HCT116 (cell line): ENCODE measurements at regions not wholly inside any gene's neighbourhood (a gene's known extent, or its start where the extent isn't known, plus 50 kb on each side); places are given as distances from the start of the nearest gene placed in this dataset.
"Not testable (repeated sequence)": the region's sequence is repeated elsewhere in the genome, so short reads cannot be mapped to it uniquely, and the experiment has no call there.

ENCODE experiments used
- ATAC-seq: fragments of 200-7000 bp; cut with Tn5 transposase; 2 replicates; pipeline ENCODE4 v1.9.1; 2020; ENCODE audit warnings: mild to moderate bottlenecking, moderate library complexity
- BruUV-seq: library from RNA; stranded (reverse); fragments of 400-500 nt; replicated peaks from 2 replicates; lab custom pipeline; 2021; lab: Mats Ljungman, UMichigan
- CTCF ChIA-PET: fragments of 300-600 bp; sonication (Branson Sonifier 250); formaldehyde crosslinking; loops from one replicate; lab custom pipeline; 2021; ENCODE audit warnings: antibody characterized with exemption; lab: Charles Lee
- POLR2A ChIA-PET: fragments of 300-600, 350-600 bp; sonication (Branson Sonifier 250); formaldehyde crosslinking; loops from one replicate; lab custom pipeline; 2021; ENCODE audit warnings: antibody characterized with exemption; lab: Charles Lee
- RAD21 ChIA-PET, 2 experiments: fragments of 300-600 bp; sonication (Branson Sonifier 250); formaldehyde crosslinking; loops; one replicate each; lab custom pipeline; 2023; ENCODE audit warnings: low total read pairs in 2 of 2; ENCODE audit not compliant: uncharacterized antibody in 2 of 2, unreplicated experiment in 2 of 2, low non-redundant PET in 1 of 2; lab: Charles Lee
- DNase-seq: peaks from one replicate; pipeline ENCODE4 v3.0.0-alpha.2; 2010; ENCODE audit warnings: low read depth, low spot score
- H2AFZ ChIP-seq: fragments of 200-600 bp; shearing (Covaris generic), sonication (generic); 2 replicates; pipeline ENCODE4 v1.6.1; 2017; ENCODE audit warnings: low read depth, mixed run types, mixed read lengths, antibody characterized with exemption, low read length; ENCODE audit not compliant: poor library complexity, severe bottlenecking
- H3K27ac ChIP-seq: 2 replicates; pipeline ENCODE4 v1.5.1; 2012; ENCODE audit warnings: low read depth, low read length
- H3K27me3 ChIP-seq: fragments of 200-600 bp; sonication (generic); 2 replicates; pipeline ENCODE4 v1.6.1; 2016; ENCODE audit warnings: mixed run types, low read length, mixed read lengths; ENCODE audit not compliant: insufficient read depth
- H3K36me3 ChIP-seq, 2 experiments: fragments of 200-500 bp in 1 of 2; fragments of 200-600 bp in 1 of 2; sonication (Bioruptor generic) in 1 of 2; sonication (generic) in 1 of 2; 2 replicates each; pipeline versions ENCODE4 v1.5.1 to v1.6.1; 2014 to 2016; ENCODE audit warnings: low read length in 2 of 2, inconsistent platforms in 1 of 2, mixed read lengths in 1 of 2, mixed run types in 1 of 2; ENCODE audit not compliant: insufficient read depth in 2 of 2, control insufficient read depth in 1 of 2
- H3K4me1 ChIP-seq, 2 experiments: fragments of 200-600 bp in 1 of 2; sonication (generic) in 1 of 2; 2 replicates each; pipeline versions ENCODE4 v1.5.1 to v1.6.1; 2012 to 2017; ENCODE audit warnings: low read length in 2 of 2, inconsistent platforms in 1 of 2, mild to moderate bottlenecking in 1 of 2, mixed read lengths in 1 of 2, mixed run types in 1 of 2, moderate library complexity in 1 of 2; ENCODE audit not compliant: insufficient read depth in 2 of 2, control insufficient read depth in 1 of 2
- H3K4me2 ChIP-seq: fragments of 200-600 bp; sonication (generic); 2 replicates; pipeline ENCODE4 v1.6.1; 2017; ENCODE audit warnings: mixed run types, low read length, mixed read lengths
- H3K4me3 ChIP-seq, 2 experiments: fragments of 200-600 bp in 1 of 2; sonication (generic) in 1 of 2; replicated peaks in 1 of 2; 2 replicates each; pipeline ENCODE4 v1.5.1; 2011 to 2016; ENCODE audit warnings: low read length in 2 of 2, control low read depth in 1 of 2, low read depth in 1 of 2, mild to moderate bottlenecking in 1 of 2, mixed read lengths in 1 of 2, mixed run types in 1 of 2
- H3K79me2 ChIP-seq: fragments of 200-600 bp; sonication (generic); 2 replicates; pipeline ENCODE4 v1.6.1; 2017; ENCODE audit warnings: mild to moderate bottlenecking, mixed run types, low read length, moderate library complexity, mixed read lengths; ENCODE audit not compliant: insufficient read depth
- H3K9ac ChIP-seq: fragments of 200-600 bp; sonication (generic); 2 replicates; pipeline ENCODE4 v1.6.1; 2016; ENCODE audit warnings: low read length, mixed read lengths
- H3K9me2 ChIP-seq: fragments of 200-600 bp; sonication (generic), shearing (Covaris generic); 2 replicates; pipeline ENCODE4 v1.6.1; 2017; ENCODE audit warnings: mixed run types, mild to moderate bottlenecking, moderate library complexity; ENCODE audit not compliant: insufficient read depth
- H3K9me3 ChIP-seq, 2 experiments: fragments of 200-500 bp in 1 of 2; fragments of 200-600 bp in 1 of 2; sonication (Bioruptor generic) in 1 of 2; sonication (generic) in 1 of 2; 2 replicates each; pipeline ENCODE4 v1.6.1; 2014 to 2017; ENCODE audit warnings: low read length in 2 of 2, mixed read lengths in 2 of 2, inconsistent platforms in 1 of 2, low read depth in 1 of 2, mild to moderate bottlenecking in 1 of 2, mixed run types in 1 of 2, moderate library complexity in 1 of 2; ENCODE audit not compliant: control insufficient read depth in 1 of 2, insufficient read depth in 1 of 2
- H4K20me1 ChIP-seq: fragments of 200-600 bp; sonication (generic), shearing (Covaris generic); 2 replicates; pipeline ENCODE4 v1.6.1; 2017; ENCODE audit warnings: mixed run types, mild to moderate bottlenecking, moderate library complexity; ENCODE audit not compliant: insufficient read depth
- CEBPB ChIP-seq: IDR thresholded peaks from 2 replicates; pipeline ENCODE4 v1.6.1; 2012; ENCODE audit warnings: low read depth
- EGR1 ChIP-seq: IDR thresholded peaks from 2 replicates; pipeline ENCODE4 v1.6.1; 2012; ENCODE audit warnings: low read depth
- ELF1 ChIP-seq: IDR thresholded peaks from 2 replicates; pipeline ENCODE4 v1.6.1; 2012; ENCODE audit warnings: low read depth, borderline replicate concordance
- EZH2 ChIP-seq: fragments of 200-600 bp; sonication (generic); IDR thresholded peaks from 2 replicates; pipeline ENCODE4 v1.6.1; 2017; ENCODE audit warnings: antibody characterized with exemption, mixed run types
- EZH2phosphoT487 ChIP-seq: fragments of 200-600 bp; IDR thresholded peaks from 2 replicates; pipeline ENCODE4 v1.6.1; 2018; ENCODE audit warnings: antibody characterized with exemption, borderline replicate concordance
- POLR2A ChIP-seq: IDR thresholded peaks from 2 replicates; pipeline ENCODE4 v1.7.0; 2011; ENCODE audit warnings: borderline replicate concordance; ENCODE audit not compliant: insufficient read depth, insufficient read length; ENCODE audit errors: extremely low read depth
- POLR2AphosphoS5 ChIP-seq: IDR thresholded peaks from 2 replicates; pipeline ENCODE4 v1.6.1; 2011; ENCODE audit warnings: mild to moderate bottlenecking, low read depth, low read length, moderate library complexity
- RAD21 ChIP-seq: IDR thresholded peaks from 2 replicates; pipeline ENCODE4 v1.6.1; 2012; ENCODE audit warnings: low read depth, mild to moderate bottlenecking
- SP1 ChIP-seq: IDR thresholded peaks from 2 replicates; pipeline ENCODE4 v1.6.1; 2012; ENCODE audit warnings: low read depth
- SRF ChIP-seq: IDR thresholded peaks from 2 replicates; pipeline ENCODE4 v1.6.1; 2012; ENCODE audit warnings: low read depth
- TCF7L2 ChIP-seq: IDR thresholded peaks from 2 replicates; pipeline ENCODE4 v1.7.0; 2011; ENCODE audit warnings: borderline replicate concordance, inconsistent platforms; ENCODE audit not compliant: insufficient read depth, insufficient read length; ENCODE audit errors: extremely low read depth
- ZNF274 ChIP-seq: fragments of 200-500 bp; sonication (Bioruptor generic); IDR thresholded peaks from 2 replicates; pipeline ENCODE4 v1.6.1; 2014; ENCODE audit warnings: mild to moderate bottlenecking, low read depth, low read length, inconsistent platforms
- intact Hi-C: fragments of 100-400 bp; cut with micrococcal nuclease; formaldehyde crosslinking; loops from 2 replicates; pipeline ENCODE4 v1.10.0; 2022
- TF ChIP-seq, protein P1 (sequence below): IDR thresholded peaks from 2 replicates; pipeline ENCODE4 v1.6.1; 2012
- TF ChIP-seq, protein P2 (sequence below): IDR thresholded peaks from 2 replicates; pipeline ENCODE4 v1.6.1; 2012; ENCODE audit warnings: low read depth
- TF ChIP-seq, protein P3 (sequence below), 3 experiments: fragments of 200-600 bp in 1 of 3; sonication (generic) in 1 of 3; IDR thresholded peaks in 2 of 3; conservative IDR thresholded peaks in 1 of 3; 2 replicates each; pipeline ENCODE4 v1.5.1; 2012 to 2017; ENCODE audit warnings: low read depth in 2 of 3, low read length in 2 of 3, antibody characterized with exemption in 1 of 3, borderline replicate concordance in 1 of 3, control low read depth in 1 of 3, mild to moderate bottlenecking in 1 of 3, mixed read lengths in 1 of 3, mixed run types in 1 of 3, moderate library complexity in 1 of 3; ENCODE audit not compliant: insufficient read depth in 1 of 3

DNA sequence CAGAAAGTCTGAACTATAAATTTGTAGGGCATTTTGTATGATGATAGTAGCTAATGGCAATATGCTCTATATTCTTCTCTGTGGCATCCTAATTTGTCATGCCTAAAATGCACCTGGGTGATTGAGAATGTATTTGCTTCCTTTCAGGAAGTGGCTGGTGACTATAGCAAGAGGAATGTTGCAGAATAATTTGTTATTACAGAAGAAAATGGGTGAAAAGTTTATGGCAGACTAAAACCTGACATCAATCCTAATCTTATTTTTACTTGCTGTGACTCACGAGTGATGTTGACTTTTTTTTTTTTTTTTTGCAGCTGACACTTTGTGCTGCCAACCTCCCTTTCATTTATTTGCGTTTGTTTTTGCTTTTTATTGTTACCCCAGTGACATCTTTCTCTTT is 141.1 kb downstream of the MSL3 start:
- Histone ChIP-seq H3K4me1 (no peaks in the 10 kb centered on the region), H3K9me2 (no peaks in the 10 kb centered on the region), H3K27ac (no peak overlapping the region), H3K9me3 (no peaks in the 10 kb centered on the region), H3K4me3 (no peak overlapping the region), H3K9ac (no peak overlapping the region), H3K4me2 (no peak overlapping the region), H3K27me3 (no peaks in the 10 kb centered on the region), H3K79me2 (no peaks in the 10 kb centered on the region), H4K20me1 (no peaks in the 10 kb centered on the region), H3K36me3 (no peaks in the 10 kb centered on the region), H2AFZ (no peak overlapping the region)
- RAD21 ChIA-PET, result no interaction called here
- POLR2A ChIA-PET, result no interaction called here
- no peak for ATAC-seq
- no TSS peak for BruUV-seq
- TF ChIP-seq ZNF274 (no peak), POLR2A (no peak), SP1 (no peak), EGR1 (no peak), CEBPB (no peak), POLR2AphosphoS5 (no peak), RAD21 (no peak), EZH2 (no peak), TCF7L2 (no peak), SRF (no peak), EZH2phosphoT487 (no peak), ELF1 (no peak)
- TF ChIP-seq, protein P1, sequence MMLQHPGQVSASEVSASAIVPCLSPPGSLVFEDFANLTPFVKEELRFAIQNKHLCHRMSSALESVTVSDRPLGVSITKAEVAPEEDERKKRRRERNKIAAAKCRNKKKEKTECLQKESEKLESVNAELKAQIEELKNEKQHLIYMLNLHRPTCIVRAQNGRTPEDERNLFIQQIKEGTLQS, result no peak
- TF ChIP-seq, protein P2, sequence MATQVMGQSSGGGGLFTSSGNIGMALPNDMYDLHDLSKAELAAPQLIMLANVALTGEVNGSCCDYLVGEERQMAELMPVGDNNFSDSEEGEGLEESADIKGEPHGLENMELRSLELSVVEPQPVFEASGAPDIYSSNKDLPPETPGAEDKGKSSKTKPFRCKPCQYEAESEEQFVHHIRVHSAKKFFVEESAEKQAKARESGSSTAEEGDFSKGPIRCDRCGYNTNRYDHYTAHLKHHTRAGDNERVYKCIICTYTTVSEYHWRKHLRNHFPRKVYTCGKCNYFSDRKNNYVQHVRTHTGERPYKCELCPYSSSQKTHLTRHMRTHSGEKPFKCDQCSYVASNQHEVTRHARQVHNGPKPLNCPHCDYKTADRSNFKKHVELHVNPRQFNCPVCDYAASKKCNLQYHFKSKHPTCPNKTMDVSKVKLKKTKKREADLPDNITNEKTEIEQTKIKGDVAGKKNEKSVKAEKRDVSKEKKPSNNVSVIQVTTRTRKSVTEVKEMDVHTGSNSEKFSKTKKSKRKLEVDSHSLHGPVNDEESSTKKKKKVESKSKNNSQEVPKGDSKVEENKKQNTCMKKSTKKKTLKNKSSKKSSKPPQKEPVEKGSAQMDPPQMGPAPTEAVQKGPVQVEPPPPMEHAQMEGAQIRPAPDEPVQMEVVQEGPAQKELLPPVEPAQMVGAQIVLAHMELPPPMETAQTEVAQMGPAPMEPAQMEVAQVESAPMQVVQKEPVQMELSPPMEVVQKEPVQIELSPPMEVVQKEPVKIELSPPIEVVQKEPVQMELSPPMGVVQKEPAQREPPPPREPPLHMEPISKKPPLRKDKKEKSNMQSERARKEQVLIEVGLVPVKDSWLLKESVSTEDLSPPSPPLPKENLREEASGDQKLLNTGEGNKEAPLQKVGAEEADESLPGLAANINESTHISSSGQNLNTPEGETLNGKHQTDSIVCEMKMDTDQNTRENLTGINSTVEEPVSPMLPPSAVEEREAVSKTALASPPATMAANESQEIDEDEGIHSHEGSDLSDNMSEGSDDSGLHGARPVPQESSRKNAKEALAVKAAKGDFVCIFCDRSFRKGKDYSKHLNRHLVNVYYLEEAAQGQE, result no peak
- TF ChIP-seq, protein P3, sequence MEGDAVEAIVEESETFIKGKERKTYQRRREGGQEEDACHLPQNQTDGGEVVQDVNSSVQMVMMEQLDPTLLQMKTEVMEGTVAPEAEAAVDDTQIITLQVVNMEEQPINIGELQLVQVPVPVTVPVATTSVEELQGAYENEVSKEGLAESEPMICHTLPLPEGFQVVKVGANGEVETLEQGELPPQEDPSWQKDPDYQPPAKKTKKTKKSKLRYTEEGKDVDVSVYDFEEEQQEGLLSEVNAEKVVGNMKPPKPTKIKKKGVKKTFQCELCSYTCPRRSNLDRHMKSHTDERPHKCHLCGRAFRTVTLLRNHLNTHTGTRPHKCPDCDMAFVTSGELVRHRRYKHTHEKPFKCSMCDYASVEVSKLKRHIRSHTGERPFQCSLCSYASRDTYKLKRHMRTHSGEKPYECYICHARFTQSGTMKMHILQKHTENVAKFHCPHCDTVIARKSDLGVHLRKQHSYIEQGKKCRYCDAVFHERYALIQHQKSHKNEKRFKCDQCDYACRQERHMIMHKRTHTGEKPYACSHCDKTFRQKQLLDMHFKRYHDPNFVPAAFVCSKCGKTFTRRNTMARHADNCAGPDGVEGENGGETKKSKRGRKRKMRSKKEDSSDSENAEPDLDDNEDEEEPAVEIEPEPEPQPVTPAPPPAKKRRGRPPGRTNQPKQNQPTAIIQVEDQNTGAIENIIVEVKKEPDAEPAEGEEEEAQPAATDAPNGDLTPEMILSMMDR (IDR thresholded peaks at IDR 0.05 in 2 of 3, conservative IDR thresholded peaks at IDR 0.05 in 1 of 3; ENCODE audit: borderline replicate concordance in 1 of 3, insufficient read depth in 1 of 3, low read depth in 2 of 3, low read length in 2 of 3), result no peak
- CTCF ChIA-PET, result no interaction called here
- DNase-seq, result no peak
- intact Hi-C loops, result no loop called here

DNA sequence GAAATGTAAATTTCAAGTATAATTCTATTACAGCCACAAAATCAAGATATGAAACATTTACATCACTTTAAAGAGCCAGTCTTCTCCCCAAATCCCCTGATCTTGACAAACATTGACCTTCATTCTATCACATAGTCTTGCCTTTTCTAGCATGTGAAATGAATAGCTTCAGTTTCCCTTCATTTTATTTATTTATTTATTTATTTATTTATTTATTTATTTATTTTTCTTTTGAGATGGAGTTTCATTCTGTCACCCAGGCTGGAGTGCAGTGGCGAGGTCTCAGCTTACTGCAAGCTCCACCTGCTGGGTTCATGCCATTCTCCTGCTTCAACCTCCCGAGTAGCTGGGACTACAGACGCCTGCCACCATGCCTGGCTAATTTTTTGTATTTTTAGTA is 147.9 kb downstream of the MSL3 start:
- H3K27me3 ChIP-seq, POLR2A ChIA-PET, H3K9ac ChIP-seq, ATAC-seq, BruUV-seq, H3K4me2 ChIP-seq, H3K79me2 ChIP-seq, H3K9me3 ChIP-seq, CTCF ChIA-PET, RAD21 ChIA-PET, H2AFZ ChIP-seq, H3K4me1 ChIP-seq, H4K20me1 ChIP-seq, DNase-seq, H3K27ac ChIP-seq, H3K36me3 ChIP-seq, H3K9me2 ChIP-seq, H3K4me3 ChIP-seq, intact Hi-C loops: not testable (repeated sequence)
